HG02885 (cell line): ENCODE measurements at regions not wholly inside any gene's neighbourhood (a gene's known extent, or its start where the extent isn't known, plus 50 kb on each side); places are given as distances from the start of the nearest gene placed in this dataset.

Experiments
- ATAC-seq: cut with Tn5 transposase; IDR thresholded peaks from one replicate; pipeline ENCODE4 v1.9.1; 2021; ENCODE audit warnings: mild to moderate bottlenecking; ENCODE audit not compliant: unreplicated experiment, poor library complexity

GRCh38 chr1:67580691-67581403 is 104.2 kb upstream of the GADD45A start:
- no peak for ATAC-seq

- no peak for ATAC-seq
Observed at GRCh38 chr1:67582625-67583461, 102.2 kb upstream of the GADD45A start.

- ATAC-seq = no peak
Observed at GRCh38 chr1:67583462-67583950, 101.5 kb upstream of the GADD45A start.

GRCh38 chr1:67584938-67585337 is 100.1 kb upstream of the GADD45A start:
- no peak for ATAC-seq

GRCh38 chr1:67586596-67586995 is 98.4 kb upstream of the GADD45A start:
- ATAC-seq = no peak

GRCh38 chr1:67588178-67588855 is 96.7 kb upstream of the GADD45A start:
- no peak for ATAC-seq

- no peak for ATAC-seq
Observed at GRCh38 chr1:67589519-67590233, 95.3 kb upstream of the GADD45A start.

GRCh38 chr1:67590329-67590728 is 94.7 kb upstream of the GADD45A start:
- ATAC-seq = no peak

- ATAC-seq = no peak
Observed at GRCh38 chr1:67594764-67595163, 90.2 kb upstream of the GADD45A start.

GRCh38 chr1:67596674-67597073 is 88.3 kb upstream of the GADD45A start:
- no peak for ATAC-seq

- ATAC-seq = no peak
Observed at GRCh38 chr1:67597336-67597735, 87.7 kb upstream of the GADD45A start.

GRCh38 chr1:67599085-67599484 is 85.9 kb upstream of the GADD45A start:
- no peak for ATAC-seq

GRCh38 chr1:67601539-67601938 is 83.5 kb upstream of the GADD45A start:
- ATAC-seq = no peak

GRCh38 chr1:67601955-67602354 is 83.0 kb upstream of the GADD45A start:
- no peak for ATAC-seq

GRCh38 chr1:67604778-67605177 is 80.2 kb upstream of the GADD45A start:
- no peak for ATAC-seq

- ATAC-seq = no peak
Observed at GRCh38 chr1:67605209-67605780, 79.7 kb upstream of the GADD45A start.

- no peak for ATAC-seq
Observed at GRCh38 chr1:67607286-67607685, 77.7 kb upstream of the GADD45A start.

GRCh38 chr1:67607699-67608098 is 77.3 kb upstream of the GADD45A start:
- ATAC-seq = no peak

- ATAC-seq = no peak
Observed at GRCh38 chr1:67608661-67609576, 76.1 kb upstream of the GADD45A start.
